ENCODE measurements at regions not wholly inside any gene's neighbourhood (a gene's known extent, or its start where the extent isn't known, plus 50 kb on each side); places are given as distances from the start of the nearest gene placed in this dataset.

DNA sequence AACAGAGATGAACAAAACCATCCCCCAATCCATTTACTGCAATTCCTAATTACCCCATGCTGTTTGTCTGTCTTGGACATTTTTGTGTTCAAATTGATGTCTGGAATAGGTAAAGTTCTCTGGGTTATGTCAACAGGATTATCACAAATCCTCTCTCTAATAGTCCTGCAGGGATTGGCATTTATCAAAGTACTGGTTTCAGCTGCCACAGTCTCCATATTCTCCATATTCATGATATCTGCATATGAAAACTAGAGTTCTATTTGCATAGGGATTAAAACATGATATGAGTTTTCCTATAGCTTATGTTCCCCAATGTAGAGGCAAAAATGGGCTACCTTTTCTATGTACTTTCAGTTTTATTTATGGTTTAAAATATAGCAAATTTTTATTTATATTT is 355.8 kb downstream of the ADRA2A start:
- Histone ChIP-seq H3K9me1 (replicated peaks; ENCODE audit: control insufficient read depth, extremely low read depth, insufficient read depth, low read length) (no peaks in the 10 kb centered on the region), H3K9ac (replicated peaks; ENCODE audit: extremely low read depth, insufficient read depth, low read length) (no peak overlapping the region), H4K20me1 (replicated peaks; ENCODE audit: control insufficient read depth, extremely low read depth, insufficient read depth, low read length) (no peaks in the 10 kb centered on the region), H3K27ac (ENCODE audit: insufficient read depth, low read depth, low read length) (no peak overlapping the region), H3K36me3 (ENCODE audit: control insufficient read depth in 2 of 2, extremely low read depth in 1 of 2, insufficient read depth in 2 of 2, low read length in 2 of 2) (no peaks in the 10 kb centered on the region), H3K4me1 (ENCODE audit: control insufficient read depth, extremely low read depth, insufficient read depth, low read length) (no peaks in the 10 kb centered on the region), H3K9me3 (replicated peaks; ENCODE audit: control insufficient read depth, insufficient read depth, low read length) (no peaks in the 10 kb centered on the region), H3K79me2 (ENCODE audit: control insufficient read depth, insufficient read depth, low read length) (no peaks in the 10 kb centered on the region), H3K4me3 (replicated peaks in 1 of 3; ENCODE audit: insufficient read depth in 1 of 3, low read depth in 1 of 3, low read length in 3 of 3) (no peak overlapping the region), H3K27me3 (ENCODE audit: control insufficient read depth in 2 of 2, insufficient read depth in 2 of 2, low read length in 2 of 2) (no peaks in the 10 kb centered on the region), H3K4me2 (ENCODE audit: insufficient read depth, low read length) (no peak overlapping the region), H2AFZ (ENCODE audit: low read depth, low read length) (no peak overlapping the region)
- POLR2A ChIA-PET: no interaction called here
- TF ChIP-seq GATA2 (IDR thresholded peaks at IDR 0.05; ENCODE audit: insufficient read depth, insufficient read length, low read depth, low read length) (no peak), POLR2AphosphoS5 (IDR thresholded peaks at IDR 0.05; ENCODE audit: insufficient read depth, low read depth, low read length) (no peak), POLR2A (IDR thresholded peaks at IDR 0.05; ENCODE audit: low read depth, low read length) (no peak), JUN (IDR thresholded peaks at IDR 0.05; ENCODE audit: borderline replicate concordance, insufficient read depth, insufficient read length, low read depth) (no peak), EZH2 (IDR thresholded peaks at IDR 0.05; ENCODE audit: borderline replicate concordance, low read depth, low read length, severe bottlenecking) (no peak), MYC (IDR thresholded peaks at IDR 0.05; ENCODE audit: low read depth, low read length) (no peak), FOS (IDR thresholded peaks at IDR 0.05; ENCODE audit: borderline replicate concordance, insufficient read depth, low read length) (no peak)
- TF ChIP-seq, protein P1, sequence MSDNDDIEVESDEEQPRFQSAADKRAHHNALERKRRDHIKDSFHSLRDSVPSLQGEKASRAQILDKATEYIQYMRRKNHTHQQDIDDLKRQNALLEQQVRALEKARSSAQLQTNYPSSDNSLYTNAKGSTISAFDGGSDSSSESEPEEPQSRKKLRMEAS (IDR thresholded peaks at IDR 0.05; ENCODE audit: insufficient read depth, insufficient read length): no peak
- TF ChIP-seq, protein P2, sequence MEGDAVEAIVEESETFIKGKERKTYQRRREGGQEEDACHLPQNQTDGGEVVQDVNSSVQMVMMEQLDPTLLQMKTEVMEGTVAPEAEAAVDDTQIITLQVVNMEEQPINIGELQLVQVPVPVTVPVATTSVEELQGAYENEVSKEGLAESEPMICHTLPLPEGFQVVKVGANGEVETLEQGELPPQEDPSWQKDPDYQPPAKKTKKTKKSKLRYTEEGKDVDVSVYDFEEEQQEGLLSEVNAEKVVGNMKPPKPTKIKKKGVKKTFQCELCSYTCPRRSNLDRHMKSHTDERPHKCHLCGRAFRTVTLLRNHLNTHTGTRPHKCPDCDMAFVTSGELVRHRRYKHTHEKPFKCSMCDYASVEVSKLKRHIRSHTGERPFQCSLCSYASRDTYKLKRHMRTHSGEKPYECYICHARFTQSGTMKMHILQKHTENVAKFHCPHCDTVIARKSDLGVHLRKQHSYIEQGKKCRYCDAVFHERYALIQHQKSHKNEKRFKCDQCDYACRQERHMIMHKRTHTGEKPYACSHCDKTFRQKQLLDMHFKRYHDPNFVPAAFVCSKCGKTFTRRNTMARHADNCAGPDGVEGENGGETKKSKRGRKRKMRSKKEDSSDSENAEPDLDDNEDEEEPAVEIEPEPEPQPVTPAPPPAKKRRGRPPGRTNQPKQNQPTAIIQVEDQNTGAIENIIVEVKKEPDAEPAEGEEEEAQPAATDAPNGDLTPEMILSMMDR (IDR thresholded peaks at IDR 0.05; ENCODE audit: extremely low read depth in 1 of 2, insufficient read depth in 1 of 2, low read depth in 1 of 2, low read length in 2 of 2): no peak
- DNase-seq (ENCODE audit: low read depth, low spot score): no peak
- no peak for FAIRE-seq
- CTCF ChIA-PET: no interaction called here
- intact Hi-C loops (cut with micrococcal nuclease) (no loop called here), dilution Hi-C loops (cut with MboI; ENCODE audit: extremely low pct_ligation_motif_present, low sequenced_read_pairs) (no loop called here)
- BruUV-seq (replicated peaks): no TSS peak

All from endothelial cell of umbilical vein (primary cell).